Central memory CD4-positive, alpha-beta T cell (primary cell): ENCODE measurements at regions not wholly inside any gene's neighbourhood (a gene's known extent, or its start where the extent isn't known, plus 50 kb on each side); places are given as distances from the start of the nearest gene placed in this dataset.

Source experiments
- DNase-seq: peaks from one replicate; pipeline ENCODE4 v3.0.0; 2022

GRCh38 chr1:8267307-8267706 lies 50.6 kb upstream of the SLC45A1 start:
- no peak for DNase-seq

GRCh38 chr1:8266436-8267165 lies 51.3 kb upstream of the SLC45A1 start:
- no peak for DNase-seq

- DNase-seq: no peak
Measured at GRCh38 chr1:8263791-8264190, 54.1 kb upstream of the SLC45A1 start.

- DNase-seq: no peak
Measured at GRCh38 chr1:8261398-8261762, 56.5 kb upstream of the SLC45A1 start.

GRCh38 chr1:8259498-8260290 lies 58.2 kb upstream of the SLC45A1 start:
- no peak for DNase-seq

GRCh38 chr1:8257621-8258020 lies 60.3 kb upstream of the SLC45A1 start:
- DNase-seq: no peak

- DNase-seq: no peak
Measured at GRCh38 chr1:8256321-8256720, 61.6 kb upstream of the SLC45A1 start.

GRCh38 chr1:8255712-8256111 lies 62.2 kb upstream of the SLC45A1 start:
- no peak for DNase-seq

GRCh38 chr1:8252266-8252951 lies 65.5 kb upstream of the SLC45A1 start:
- no peak for DNase-seq

- DNase-seq: no peak
Measured at GRCh38 chr1:8251635-8252034, 66.3 kb upstream of the SLC45A1 start.

- no peak for DNase-seq
Measured at GRCh38 chr1:8249838-8250237, 68.1 kb upstream of the SLC45A1 start.

- no peak for DNase-seq
Measured at GRCh38 chr1:8247811-8248436, 70.0 kb upstream of the SLC45A1 start.

- DNase-seq: no peak
Measured at GRCh38 chr1:8244304-8244703, 73.6 kb upstream of the SLC45A1 start.

GRCh38 chr1:8242498-8242897 lies 75.4 kb upstream of the SLC45A1 start:
- DNase-seq: no peak

GRCh38 chr1:8241417-8242014 lies 76.4 kb upstream of the SLC45A1 start:
- no peak for DNase-seq

GRCh38 chr1:8239306-8240023 lies 78.4 kb upstream of the SLC45A1 start:
- DNase-seq: no peak

GRCh38 chr1:8239039-8239305 lies 78.9 kb upstream of the SLC45A1 start:
- DNase-seq: no peak

GRCh38 chr1:8238141-8239038 lies 79.5 kb upstream of the SLC45A1 start:
- no peak for DNase-seq

GRCh38 chr1:8232036-8232757 lies 85.7 kb upstream of the SLC45A1 start:
- no peak for DNase-seq

- DNase-seq: no peak
Measured at GRCh38 chr1:8230292-8230621, 87.7 kb upstream of the SLC45A1 start.

- no peak for DNase-seq
Measured at GRCh38 chr1:8228253-8228652, 89.7 kb upstream of the SLC45A1 start.
